Psoas muscle (tissue), 7 donors: ENCODE measurements at regions not wholly inside any gene's neighbourhood (a gene's known extent, or its start where the extent isn't known, plus 50 kb on each side); places are given as distances from the start of the nearest gene placed in this dataset.
"Not testable (repeated sequence)": the region's sequence is repeated elsewhere in the genome, so short reads cannot be mapped to it uniquely, and the experiment has no call there.

Experiments
- ATAC-seq, 4 donors: fragments of 200-7000 bp; cut with Tn5 transposase; one replicate each; pipeline ENCODE4 v1.9.1; 2020; ENCODE audit warnings: moderate library complexity in 3 of 4, mild to moderate bottlenecking in 2 of 4
- DNase-seq, 2 donors: peaks; one replicate each; pipeline ENCODE4 v3.0.0-alpha.2; 2020
- H3K27ac ChIP-seq: fragments of 200-600 bp; one replicate; pipeline ENCODE4 v1.8.0; 2022
- H3K27me3 ChIP-seq, 3 donors: fragments of 200-600 bp in 1 of 3; one replicate each; pipeline versions ENCODE4 v1.6.1 to v1.8.0; 2013 to 2022; ENCODE audit warnings: low read length in 2 of 3, mild to moderate bottlenecking in 2 of 3, moderate library complexity in 1 of 3; ENCODE audit not compliant: insufficient read depth in 3 of 3
- H3K36me3 ChIP-seq, 2 donors: fragments of 200-600 bp in 1 of 2; one replicate each; pipeline versions ENCODE4 v1.6.1 to v1.8.0; 2013 to 2022; ENCODE audit warnings: low read depth in 1 of 2, mild to moderate bottlenecking in 1 of 2, moderate library complexity in 1 of 2; ENCODE audit not compliant: insufficient read depth in 1 of 2
- H3K4me1 ChIP-seq: fragments of 200-600 bp; one replicate; pipeline ENCODE4 v1.8.0; 2022
- H3K4me3 ChIP-seq: fragments of 200-600 bp; one replicate; pipeline ENCODE4 v1.8.0; 2022; ENCODE audit warnings: mild to moderate bottlenecking
- H3K9me3 ChIP-seq: fragments of 200-600 bp; one replicate; pipeline ENCODE4 v1.8.0; 2022
- WGBS, 3 donors: extraction: QIAGEN DNeasy Blood & Tissue Kit; methylation state at CpG; one replicate each; pipeline versions ENCODE4 v1.1.6 to v1.1.7; 2013; 5-methylcytosine and 5-hydroxymethylcytosine counted together
- intact Hi-C, 2 donors: fragments of 100-400 bp; cut with DNase I; formaldehyde crosslinking; loops; one replicate each; pipeline versions ENCODE4 v1.11.0 to v1.14.2; 2022
- TF ChIP-seq, protein P1 (sequence below): fragments of 200-600 bp; IDR thresholded peaks from one replicate; pipeline ENCODE4 v1.8.0; 2022; ENCODE audit warnings: antibody characterized with exemption
- donor health status: healthy with polysubstance abuse.
- donor health status: DM: no; HTN: no; CAD: no; lungs with moderate emphysema.
- donor health status: Bipolar disorder and iron deficiency.
- donor health status: healthy.
- donor health status: DM: yes; HTN: yes; CAD: no.
- donor health status: DM: no; HTN: no; CAD: no.
- donor health status: DM: yes; HTN: yes; CAD: no.

DNA sequence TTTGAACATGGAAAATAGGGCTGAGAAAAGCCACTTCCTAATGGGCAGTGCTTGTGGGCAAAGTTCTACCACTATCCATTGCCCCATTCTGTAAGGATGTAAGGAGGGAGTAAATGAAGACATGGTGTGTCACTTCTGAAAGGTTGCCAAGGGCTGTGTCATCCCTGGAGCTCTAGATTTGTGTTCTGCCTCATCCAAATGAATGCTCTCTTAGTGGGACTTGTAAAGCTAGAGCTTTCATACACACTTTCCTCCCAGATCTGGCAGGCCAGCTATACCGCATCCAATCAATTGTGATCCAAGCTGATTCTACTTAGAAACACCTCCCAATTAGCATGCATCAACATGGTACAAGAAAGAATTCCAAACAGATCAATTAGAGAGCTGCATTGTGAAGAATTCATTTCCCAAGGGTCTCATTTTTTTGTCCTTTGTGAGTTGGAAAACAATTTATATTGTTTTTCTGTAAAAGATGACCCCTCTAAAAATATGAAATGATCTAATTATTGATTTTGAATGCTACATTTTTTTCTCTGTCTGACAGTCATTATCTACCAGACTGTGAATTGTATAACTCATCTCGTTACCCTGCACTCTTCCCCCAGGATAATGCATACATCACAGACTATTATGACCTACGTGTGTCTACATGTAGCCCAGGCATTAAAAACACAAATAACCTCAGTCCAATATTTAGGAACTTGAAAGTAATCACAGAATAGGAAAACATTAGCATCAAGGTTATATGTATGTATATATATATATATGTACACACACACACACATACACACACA lies 117.1 kb upstream of the DUSP10 start:
- no peaks in the 10 kb centered on the region for H3K27me3 ChIP-seq
- intact Hi-C loops = no loop called here
- 90 to 94% (median 92%) methylated on average over 3 of the region's 3 CpGs for WGBS, 3 donors
- H3K36me3 ChIP-seq = no peaks in the 10 kb centered on the region
- TF ChIP-seq, protein P1, sequence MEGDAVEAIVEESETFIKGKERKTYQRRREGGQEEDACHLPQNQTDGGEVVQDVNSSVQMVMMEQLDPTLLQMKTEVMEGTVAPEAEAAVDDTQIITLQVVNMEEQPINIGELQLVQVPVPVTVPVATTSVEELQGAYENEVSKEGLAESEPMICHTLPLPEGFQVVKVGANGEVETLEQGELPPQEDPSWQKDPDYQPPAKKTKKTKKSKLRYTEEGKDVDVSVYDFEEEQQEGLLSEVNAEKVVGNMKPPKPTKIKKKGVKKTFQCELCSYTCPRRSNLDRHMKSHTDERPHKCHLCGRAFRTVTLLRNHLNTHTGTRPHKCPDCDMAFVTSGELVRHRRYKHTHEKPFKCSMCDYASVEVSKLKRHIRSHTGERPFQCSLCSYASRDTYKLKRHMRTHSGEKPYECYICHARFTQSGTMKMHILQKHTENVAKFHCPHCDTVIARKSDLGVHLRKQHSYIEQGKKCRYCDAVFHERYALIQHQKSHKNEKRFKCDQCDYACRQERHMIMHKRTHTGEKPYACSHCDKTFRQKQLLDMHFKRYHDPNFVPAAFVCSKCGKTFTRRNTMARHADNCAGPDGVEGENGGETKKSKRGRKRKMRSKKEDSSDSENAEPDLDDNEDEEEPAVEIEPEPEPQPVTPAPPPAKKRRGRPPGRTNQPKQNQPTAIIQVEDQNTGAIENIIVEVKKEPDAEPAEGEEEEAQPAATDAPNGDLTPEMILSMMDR = no peak
- peak overlapping the region; percentile 7 for H3K27ac ChIP-seq
- peak; percentile 45 to 68 (median 58) for ATAC-seq
- peaks cover 15% of the 10 kb centered on the region for H3K4me1 ChIP-seq
- no peaks in the 10 kb centered on the region for H3K9me3 ChIP-seq
- H3K4me3 ChIP-seq = no peak overlapping the region
- peak in 1 of 2 donors; percentile 24 for DNase-seq

DNA sequence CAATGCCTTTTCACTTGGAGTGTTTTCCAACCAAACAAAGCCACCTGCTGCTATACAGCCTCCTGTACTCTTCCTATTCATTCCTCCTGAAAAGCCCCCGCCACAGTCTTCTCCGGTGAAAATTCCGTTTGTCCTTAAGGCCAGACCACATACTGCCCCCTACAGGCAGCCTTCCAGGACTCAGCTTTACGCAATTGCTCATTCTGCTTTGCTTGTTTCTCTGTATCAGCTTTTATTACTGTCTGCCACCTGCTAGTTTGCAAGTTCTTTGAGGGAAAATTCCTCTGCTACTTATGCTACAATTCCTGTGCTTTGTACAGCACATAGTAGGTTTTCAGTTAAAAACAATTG lies 115.2 kb upstream of the DUSP10 start:
- H3K36me3 ChIP-seq, intact Hi-C loops, H3K27ac ChIP-seq, H3K27me3 ChIP-seq, H3K4me3 ChIP-seq, H3K9me3 ChIP-seq, ATAC-seq, DNase-seq, H3K4me1 ChIP-seq: not testable (repeated sequence)
- 58 to 100% (median 80%) methylated on average over 1 to 2 of the region's 4 CpGs for WGBS, 3 donors

DNA sequence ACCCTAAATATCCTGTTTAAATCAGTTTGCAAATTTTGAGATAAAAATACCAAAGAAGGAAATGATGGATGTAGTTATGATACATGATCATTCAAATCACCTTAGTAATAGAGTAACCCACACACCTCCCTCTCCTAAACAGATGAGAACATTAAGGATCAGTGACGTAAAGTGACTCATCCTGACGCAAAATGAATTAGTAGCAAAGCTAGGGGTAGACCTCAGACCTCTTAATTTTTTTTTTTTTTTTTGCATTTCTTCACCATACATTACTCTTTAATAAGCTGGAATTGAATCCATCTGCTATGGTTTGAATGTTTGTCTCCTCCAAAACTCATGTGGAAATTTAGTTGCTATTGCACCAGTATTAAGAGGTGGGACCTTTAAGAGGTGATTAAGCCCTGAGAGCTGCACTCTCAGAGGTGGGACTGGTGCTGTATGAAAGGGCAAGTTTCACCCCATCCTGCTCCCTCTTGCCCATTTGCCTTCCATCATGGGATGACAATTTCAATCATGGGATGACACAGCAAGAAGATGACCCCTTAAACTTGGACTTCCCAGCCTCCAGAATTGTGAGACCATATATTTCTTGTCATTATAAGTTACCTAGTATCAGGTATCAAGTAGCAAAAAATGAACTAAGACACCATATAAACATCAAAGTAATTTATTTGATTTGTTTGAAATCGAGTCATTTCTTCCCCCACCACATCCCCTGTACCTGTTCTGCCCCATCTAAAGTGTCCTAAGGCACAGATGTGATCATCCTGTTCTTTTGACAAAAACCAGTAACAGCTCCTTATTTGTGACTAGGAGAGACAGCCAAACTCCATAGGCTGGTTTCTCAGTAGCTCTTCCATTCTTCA lies 114.6 kb upstream of the DUSP10 start:
- H3K36me3 ChIP-seq = no peaks in the 10 kb centered on the region
- H3K27ac ChIP-seq = no peak overlapping the region
- WGBS, 3 donors = 88 to 99% (median 93%) methylated on average over 3 of the region's 3 CpGs
- no peaks in the 10 kb centered on the region for H3K9me3 ChIP-seq
- H3K4me1 ChIP-seq = peaks cover 7% of the 10 kb centered on the region
- DNase-seq (no peak), ATAC-seq (no peak)
- H3K4me3 ChIP-seq = no peak overlapping the region
- intact Hi-C loops = no loop called here
- TF ChIP-seq, protein P1 = no peak
- H3K27me3 ChIP-seq = no peaks in the 10 kb centered on the region

DNA sequence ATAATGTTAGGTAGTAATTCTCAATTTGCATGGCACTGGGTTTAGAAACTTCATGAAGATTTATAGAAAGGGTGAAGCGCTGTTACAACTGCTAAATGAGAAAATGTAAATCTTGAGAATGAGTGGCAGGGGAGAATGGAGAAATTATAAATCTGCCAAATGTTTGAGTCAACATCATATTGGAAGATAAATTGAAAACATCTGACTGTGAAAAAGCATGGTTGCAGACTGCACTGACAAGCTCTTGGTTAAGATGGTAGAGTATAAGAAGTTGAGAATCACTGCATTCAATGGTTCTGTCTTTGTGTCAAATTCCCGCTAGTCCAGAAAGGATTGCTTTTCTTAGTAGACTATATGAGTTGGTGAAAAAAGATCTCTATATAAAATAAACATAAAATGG lies 113.3 kb upstream of the DUSP10 start:
- no peak overlapping the region for H3K4me3 ChIP-seq
- intact Hi-C loops = no loop called here
- no peaks in the 10 kb centered on the region for H3K27me3 ChIP-seq
- WGBS, 3 donors = 96 to 98% (median 97%) methylated on average over 2 of the region's 2 CpGs
- DNase-seq = no peak
- ATAC-seq = no peak
- no peak overlapping the region for H3K27ac ChIP-seq
- no peaks in the 10 kb centered on the region for H3K36me3 ChIP-seq
- no peaks in the 10 kb centered on the region for H3K9me3 ChIP-seq
- TF ChIP-seq, protein P1 = no peak
- H3K4me1 ChIP-seq = peaks cover 7% of the 10 kb centered on the region

DNA sequence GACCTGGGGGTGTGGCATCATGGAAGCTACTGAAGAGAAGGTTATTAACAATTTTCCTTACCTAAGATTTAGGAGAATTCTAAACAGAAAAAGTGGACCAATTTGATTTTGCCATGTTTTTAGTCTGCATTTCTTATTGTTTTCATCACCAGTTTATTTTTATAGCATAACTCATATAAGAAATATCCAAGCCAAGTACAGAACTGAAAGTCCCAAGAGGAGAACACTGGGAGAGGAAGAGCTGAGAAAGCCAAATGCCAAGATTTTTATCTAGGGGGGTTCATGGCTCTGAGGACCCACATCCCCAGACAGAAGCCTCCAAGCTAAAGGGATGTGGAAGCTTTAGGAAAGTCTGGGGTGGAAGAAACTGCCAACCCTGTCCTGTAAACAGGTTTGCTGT lies 109.4 kb upstream of the DUSP10 start:
- no peak for ATAC-seq
- H3K9me3 ChIP-seq = no peaks in the 10 kb centered on the region
- no peak overlapping the region for H3K4me3 ChIP-seq
- H3K27ac ChIP-seq = no peak overlapping the region
- H3K27me3 ChIP-seq = no peaks in the 10 kb centered on the region
- TF ChIP-seq, protein P1 = no peak
- no peaks in the 10 kb centered on the region for H3K4me1 ChIP-seq
- no peaks in the 10 kb centered on the region for H3K36me3 ChIP-seq
- intact Hi-C loops = no loop called here
- no peak for DNase-seq
